Lower lobe of right lung (tissue), 2 donors: ENCODE measurements at regions not wholly inside any gene's neighbourhood (a gene's known extent, or its start where the extent isn't known, plus 50 kb on each side); places are given as distances from the start of the nearest gene placed in this dataset.

ENCODE experiments used
- ATAC-seq, 2 donors: fragments of 200-7000 bp; cut with Tn5 transposase; one replicate each; pipeline ENCODE4 v1.9.1; 2020 to 2022; ENCODE audit warnings: mild to moderate bottlenecking in 2 of 2, moderate library complexity in 2 of 2
- DNase-seq: peaks from one replicate; pipeline ENCODE4 v3.0.0-alpha.2; 2020
- H3K27ac ChIP-seq: fragments of 200-600 bp; one replicate; pipeline ENCODE4 v1.8.0; 2022
- H3K27me3 ChIP-seq: fragments of 200-600 bp; one replicate; pipeline ENCODE4 v1.8.0; 2022; ENCODE audit warnings: low read depth
- H3K36me3 ChIP-seq: fragments of 200-600 bp; one replicate; pipeline ENCODE4 v1.8.0; 2022; ENCODE audit warnings: mild to moderate bottlenecking
- H3K4me1 ChIP-seq: fragments of 200-600 bp; one replicate; pipeline ENCODE4 v1.8.0; 2022
- H3K4me3 ChIP-seq: fragments of 200-600 bp; one replicate; pipeline ENCODE4 v1.8.0; 2022; ENCODE audit warnings: mild to moderate bottlenecking
- H3K9me3 ChIP-seq: fragments of 200-600 bp; one replicate; pipeline ENCODE4 v1.8.0; 2022
- intact Hi-C: fragments of 100-400 bp; cut with DNase I; formaldehyde crosslinking; loops from one replicate; pipeline ENCODE4 v1.11.0; 2022
- TF ChIP-seq, protein P1 (sequence below): fragments of 200-600 bp; IDR thresholded peaks from one replicate; pipeline ENCODE4 v1.8.0; 2022; ENCODE audit warnings: antibody characterized with exemption, mild to moderate bottlenecking
- donor health status: DM: no; HTN: yes; CAD: no; lungs with severe emphysema.

DNA sequence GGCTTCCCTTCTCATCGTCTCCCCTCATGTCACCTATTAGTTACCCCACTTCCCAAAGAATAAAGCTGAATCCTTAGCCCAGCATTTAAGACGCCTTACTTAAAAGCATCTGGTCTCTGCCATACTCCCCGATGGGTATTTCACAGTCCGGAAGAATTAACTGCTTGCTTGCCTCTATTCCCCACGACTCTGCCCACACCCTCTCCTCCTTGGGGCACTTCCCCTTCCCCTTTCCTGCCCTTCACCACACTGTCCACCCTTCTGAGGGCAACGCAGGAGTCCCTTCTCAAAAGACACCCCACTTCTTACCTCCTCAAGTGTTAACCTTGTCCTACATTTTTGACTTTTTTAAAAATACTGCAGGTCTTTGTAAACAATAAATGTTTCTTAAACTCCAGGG is 60.1 kb upstream of the RMP24 start:
- Histone ChIP-seq H3K36me3 (no peaks in the 10 kb centered on the region), H3K4me1 (no peaks in the 10 kb centered on the region), H3K4me3 (peak overlapping the region; percentile 12), H3K27me3 (no peaks in the 10 kb centered on the region), H3K9me3 (no peaks in the 10 kb centered on the region), H3K27ac (no peak overlapping the region)
- intact Hi-C loops: no loop called here
- DNase-seq: no peak
- TF ChIP-seq, protein P1, sequence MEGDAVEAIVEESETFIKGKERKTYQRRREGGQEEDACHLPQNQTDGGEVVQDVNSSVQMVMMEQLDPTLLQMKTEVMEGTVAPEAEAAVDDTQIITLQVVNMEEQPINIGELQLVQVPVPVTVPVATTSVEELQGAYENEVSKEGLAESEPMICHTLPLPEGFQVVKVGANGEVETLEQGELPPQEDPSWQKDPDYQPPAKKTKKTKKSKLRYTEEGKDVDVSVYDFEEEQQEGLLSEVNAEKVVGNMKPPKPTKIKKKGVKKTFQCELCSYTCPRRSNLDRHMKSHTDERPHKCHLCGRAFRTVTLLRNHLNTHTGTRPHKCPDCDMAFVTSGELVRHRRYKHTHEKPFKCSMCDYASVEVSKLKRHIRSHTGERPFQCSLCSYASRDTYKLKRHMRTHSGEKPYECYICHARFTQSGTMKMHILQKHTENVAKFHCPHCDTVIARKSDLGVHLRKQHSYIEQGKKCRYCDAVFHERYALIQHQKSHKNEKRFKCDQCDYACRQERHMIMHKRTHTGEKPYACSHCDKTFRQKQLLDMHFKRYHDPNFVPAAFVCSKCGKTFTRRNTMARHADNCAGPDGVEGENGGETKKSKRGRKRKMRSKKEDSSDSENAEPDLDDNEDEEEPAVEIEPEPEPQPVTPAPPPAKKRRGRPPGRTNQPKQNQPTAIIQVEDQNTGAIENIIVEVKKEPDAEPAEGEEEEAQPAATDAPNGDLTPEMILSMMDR: no peak
- peak; percentile 60 to 66 for ATAC-seq

DNA sequence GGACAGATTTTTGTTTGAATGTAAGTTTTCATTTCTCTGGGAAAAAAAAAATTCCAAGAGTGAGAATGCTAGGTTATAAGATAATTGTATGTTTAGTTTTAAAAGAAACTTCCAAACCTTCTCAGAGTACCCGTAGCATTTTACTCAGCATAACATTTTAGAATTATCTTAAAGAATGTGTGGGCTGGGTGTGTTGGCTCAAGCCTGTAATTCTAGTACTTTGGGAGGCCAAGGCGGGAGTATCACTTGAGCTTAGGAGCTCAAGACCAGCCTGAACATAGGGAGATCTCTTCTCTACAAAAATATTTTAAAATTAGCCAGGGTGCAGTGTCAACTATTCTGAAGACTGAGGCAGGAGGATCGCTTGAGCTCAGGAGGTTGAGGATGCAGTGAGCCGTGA is 57.4 kb upstream of the RMP24 start:
- DNase-seq (no peak), ATAC-seq (no peak)
- Histone ChIP-seq H3K4me3 (no peak overlapping the region), H3K27ac (no peak overlapping the region), H3K9me3 (no peaks in the 10 kb centered on the region), H3K36me3 (no peaks in the 10 kb centered on the region), H3K4me1 (no peaks in the 10 kb centered on the region), H3K27me3 (no peaks in the 10 kb centered on the region)
- TF ChIP-seq, protein P1: no peak
- intact Hi-C loops: no loop called here

DNA sequence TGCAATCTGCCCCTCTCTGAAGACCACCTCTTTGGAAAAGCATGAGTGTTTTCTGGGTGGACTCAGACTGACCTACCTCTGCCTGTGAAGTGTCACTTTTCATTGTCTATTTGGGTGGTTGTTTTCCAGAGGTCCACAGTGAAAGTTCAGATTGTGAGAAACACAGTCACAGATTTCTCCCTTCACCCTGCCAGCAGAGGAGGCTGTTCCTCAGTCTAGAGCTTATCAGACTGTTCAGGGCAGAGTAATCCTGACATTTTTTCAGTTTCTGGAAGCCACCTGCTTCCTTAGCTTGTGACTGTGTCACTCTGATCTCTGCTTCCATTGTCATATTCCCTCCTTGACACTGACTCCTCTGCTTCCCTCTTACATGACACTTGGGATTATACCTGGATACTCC is 55.4 kb upstream of the RMP24 start:
- ATAC-seq (no peak), DNase-seq (no peak)
- H3K36me3 ChIP-seq: no peaks in the 10 kb centered on the region
- intact Hi-C loops: no loop called here
- no peaks in the 10 kb centered on the region for H3K9me3 ChIP-seq
- H3K4me3 ChIP-seq: no peak overlapping the region
- no peaks in the 10 kb centered on the region for H3K27me3 ChIP-seq
- no peaks in the 10 kb centered on the region for H3K4me1 ChIP-seq
- no peak overlapping the region for H3K27ac ChIP-seq
- TF ChIP-seq, protein P1: no peak

DNA sequence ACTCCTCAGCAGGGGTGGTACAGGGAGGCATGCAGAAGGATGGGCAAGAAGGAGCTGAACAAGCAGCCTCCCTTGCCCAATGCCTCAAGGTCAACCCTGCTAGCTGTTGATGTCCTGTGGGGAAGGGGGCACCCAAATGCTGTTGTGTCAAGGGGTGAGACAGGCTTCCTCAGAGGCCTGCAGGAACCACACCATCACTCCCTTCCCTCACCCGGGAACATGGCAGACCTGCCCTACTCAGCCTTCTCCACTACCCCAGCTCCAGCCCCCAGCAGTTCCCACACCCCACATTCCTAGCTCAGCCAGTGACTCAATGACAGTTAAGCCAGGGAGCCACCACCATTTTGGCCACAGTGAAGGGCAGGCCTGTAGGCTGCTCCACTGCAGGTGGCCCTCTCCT is 53.9 kb upstream of the RMP24 start:
- Histone ChIP-seq H3K4me3 (no peak overlapping the region), H3K9me3 (no peaks in the 10 kb centered on the region), H3K27ac (no peak overlapping the region), H3K4me1 (no peaks in the 10 kb centered on the region), H3K27me3 (no peaks in the 10 kb centered on the region), H3K36me3 (no peaks in the 10 kb centered on the region)
- ATAC-seq (no peak), DNase-seq (no peak)
- TF ChIP-seq, protein P1: no peak
- intact Hi-C loops: no loop called here

DNA sequence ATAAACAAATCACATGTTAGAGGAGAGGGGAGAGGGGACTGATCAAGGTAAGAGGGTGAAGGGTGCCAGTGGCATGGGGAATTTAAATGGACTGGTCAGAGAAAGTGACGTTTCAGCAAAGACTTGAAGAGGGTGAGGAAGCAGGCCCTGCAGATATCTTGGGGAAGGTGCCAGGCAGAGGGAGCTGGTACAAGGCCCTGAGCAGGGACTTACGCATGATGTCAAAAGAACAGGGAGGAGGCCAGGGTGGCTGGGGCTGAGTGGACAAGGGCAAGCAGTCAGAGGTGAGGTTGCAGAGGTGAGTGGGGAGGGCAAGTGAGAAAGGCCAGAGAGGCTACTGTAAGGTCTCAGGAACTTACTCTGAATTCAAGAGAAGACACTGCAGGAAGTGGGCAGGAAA is 53.3 kb upstream of the RMP24 start:
- no peaks in the 10 kb centered on the region for H3K9me3 ChIP-seq
- H3K36me3 ChIP-seq: no peaks in the 10 kb centered on the region
- TF ChIP-seq, protein P1: no peak
- intact Hi-C loops: no loop called here
- ATAC-seq (no peak), DNase-seq (no peak)
- no peak overlapping the region for H3K27ac ChIP-seq
- H3K4me3 ChIP-seq: no peak overlapping the region
- no peaks in the 10 kb centered on the region for H3K4me1 ChIP-seq
- H3K27me3 ChIP-seq: no peaks in the 10 kb centered on the region

DNA sequence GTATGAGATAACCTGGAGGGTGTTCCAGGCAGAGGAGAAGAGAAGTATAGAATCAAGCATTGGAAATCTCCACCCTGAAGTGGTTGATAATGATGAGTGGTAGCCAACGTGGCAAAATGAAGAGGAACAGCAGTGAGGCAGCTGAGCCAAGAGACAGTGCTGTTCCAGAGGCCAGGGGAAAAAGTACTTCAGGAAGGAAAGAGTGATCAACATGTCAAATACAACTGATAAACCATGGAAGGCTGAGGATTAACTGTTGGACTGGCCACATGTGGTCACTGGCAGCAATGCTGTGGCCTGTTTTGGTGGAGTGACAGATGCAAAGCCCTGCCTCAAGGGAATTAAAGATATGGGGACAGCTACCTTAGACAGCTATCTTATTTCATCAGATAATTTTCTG is 51.9 kb upstream of the RMP24 start:
- Histone ChIP-seq H3K36me3 (no peaks in the 10 kb centered on the region), H3K9me3 (no peaks in the 10 kb centered on the region), H3K27ac (no peak overlapping the region), H3K4me3 (no peak overlapping the region), H3K4me1 (no peaks in the 10 kb centered on the region), H3K27me3 (no peaks in the 10 kb centered on the region)
- DNase-seq (no peak), ATAC-seq (no peak)
- TF ChIP-seq, protein P1: no peak
- intact Hi-C loops: no loop called here
